GM19351 (cell line): ENCODE measurements at regions not wholly inside any gene's neighbourhood (a gene's known extent, or its start where the extent isn't known, plus 50 kb on each side); places are given as distances from the start of the nearest gene placed in this dataset.
"Not testable (repeated sequence)": the region's sequence is repeated elsewhere in the genome, so short reads cannot be mapped to it uniquely, and the experiment has no call there.

Experiments
- ATAC-seq: cut with Tn5 transposase; IDR thresholded peaks from one replicate; pipeline ENCODE4 v1.9.1; 2021; ENCODE audit warnings: mild to moderate bottlenecking, moderate library complexity; ENCODE audit not compliant: unreplicated experiment

DNA sequence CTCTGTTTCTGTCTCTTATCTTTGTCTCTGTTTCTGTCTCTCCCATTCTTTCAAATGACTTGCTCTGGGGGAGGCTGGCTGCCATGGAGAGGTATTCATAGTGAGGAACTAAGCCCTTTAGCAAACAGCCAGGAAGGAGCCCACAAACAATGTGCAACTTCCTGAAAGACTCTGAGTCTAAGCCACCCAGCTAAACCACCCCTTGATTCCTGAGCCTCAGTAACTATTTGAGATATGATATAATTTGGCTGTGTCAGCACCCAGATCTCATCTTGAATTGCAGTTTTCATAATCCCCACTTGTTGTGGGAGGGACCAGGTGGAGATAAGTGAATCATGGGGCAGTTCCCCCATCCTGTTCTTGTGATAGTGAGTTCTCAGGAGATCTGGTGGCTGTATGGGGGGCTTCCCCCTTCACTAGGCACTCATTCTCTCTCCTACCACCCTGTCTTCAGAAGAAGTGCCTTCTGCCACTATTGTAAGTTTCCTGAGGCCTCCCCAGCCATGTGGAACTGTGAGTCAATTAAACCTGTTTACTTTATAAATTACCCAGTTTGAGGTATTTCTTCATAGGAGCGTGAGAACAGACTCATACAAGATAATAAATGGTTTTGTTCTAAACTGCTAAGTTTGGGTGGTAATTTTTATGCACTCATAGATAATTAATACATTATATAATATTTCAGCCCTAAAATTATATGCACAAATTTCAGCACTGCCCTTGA, 121.2 kb upstream of the FOXP2 start:
- ATAC-seq, result no peak

DNA sequence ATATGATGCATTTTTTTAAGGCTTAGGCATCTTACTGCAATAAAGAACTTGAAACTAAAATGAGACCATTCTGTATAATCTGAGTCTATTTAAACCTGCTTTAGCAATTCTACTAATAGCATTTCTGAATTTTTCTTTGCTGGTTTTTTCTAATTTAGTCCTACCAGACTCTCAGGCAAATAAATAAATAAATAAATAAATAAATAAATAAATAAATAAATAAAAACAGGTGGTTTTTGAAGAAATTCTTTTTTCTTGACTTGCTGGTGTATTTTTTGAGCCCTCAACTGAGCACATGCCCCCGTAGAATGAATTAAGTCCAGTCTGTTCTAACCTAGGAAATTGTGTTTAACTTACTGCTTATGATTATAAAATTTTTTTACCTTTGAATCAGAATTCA, 134.7 kb upstream of the FOXP2 start:
- ATAC-seq, result no peak

DNA sequence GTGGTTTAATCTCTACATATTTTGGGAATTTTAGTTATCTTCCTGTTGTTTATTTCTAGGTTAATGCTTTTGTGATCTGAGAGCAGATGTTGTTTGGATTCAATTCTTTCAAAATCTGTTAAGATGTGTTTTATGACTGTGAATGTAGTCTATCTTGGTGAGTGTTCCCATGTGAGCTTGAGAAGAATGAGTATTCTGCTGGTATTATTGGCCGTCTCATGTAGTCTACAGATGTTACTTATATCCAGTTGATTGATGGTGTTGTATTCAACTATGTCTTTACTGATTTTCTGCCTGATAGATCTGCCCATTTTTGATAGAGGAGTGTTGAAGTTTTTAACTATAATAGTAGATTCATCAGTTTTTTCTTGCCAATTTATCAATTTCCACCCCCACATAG, 141.4 kb upstream of the FOXP2 start:
- no peak for ATAC-seq

DNA sequence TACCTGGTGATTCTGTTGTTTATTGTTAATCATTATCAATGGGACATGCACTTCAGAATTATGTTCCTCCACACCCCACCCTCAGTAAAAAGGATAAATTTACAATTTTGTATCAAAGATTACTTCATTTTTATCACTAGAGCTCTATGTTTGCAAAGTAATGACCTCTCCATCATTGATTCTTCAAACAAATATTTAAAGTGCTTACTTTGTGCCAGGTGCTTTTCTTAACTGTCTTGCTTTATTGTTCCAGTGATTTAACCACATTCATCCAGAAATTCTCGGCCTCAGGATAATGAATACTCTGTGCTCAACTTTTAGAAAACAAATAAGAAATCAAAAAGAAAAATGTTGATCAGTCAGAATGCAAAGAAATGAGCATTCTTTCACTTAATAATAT, 144.9 kb upstream of the FOXP2 start:
- no peak for ATAC-seq

DNA sequence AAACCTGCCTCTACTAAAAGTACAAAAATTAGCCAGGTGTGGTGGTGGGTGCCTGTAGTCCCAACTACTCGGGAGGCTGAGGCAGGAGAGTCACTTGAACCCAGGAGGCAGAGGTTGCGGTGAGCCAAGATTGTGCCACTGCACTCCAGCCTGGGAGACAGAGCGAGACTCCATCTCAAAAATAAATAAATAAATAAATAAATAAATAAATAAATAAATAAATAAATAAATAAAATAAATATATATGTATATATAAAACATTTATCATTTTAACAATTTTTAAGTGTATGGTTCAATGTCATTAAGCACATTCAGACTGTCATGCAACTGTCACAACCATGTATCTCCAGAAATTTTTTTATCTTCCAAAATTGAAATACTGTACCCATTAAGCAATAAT, 147.1 kb upstream of the FOXP2 start:
- ATAC-seq, result not testable (repeated sequence)

DNA sequence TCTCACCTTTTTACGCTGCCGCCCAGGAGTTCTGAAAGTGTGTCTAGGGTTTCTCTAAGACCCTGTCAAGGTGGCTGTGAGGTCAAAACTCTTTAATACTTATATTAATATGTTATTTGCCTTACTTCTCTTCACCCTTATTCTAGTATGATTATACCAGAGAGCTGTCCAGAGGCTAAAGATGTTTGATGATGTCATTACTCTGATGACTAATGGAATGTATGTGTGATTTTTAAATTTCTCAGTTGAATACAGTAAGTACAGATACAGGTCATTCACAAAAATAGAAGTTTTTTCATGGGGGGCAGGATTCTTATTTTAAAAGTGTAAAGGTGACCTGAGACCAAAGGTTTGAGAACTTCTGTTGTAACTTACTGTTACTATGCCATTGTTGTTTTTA, 150.6 kb upstream of the FOXP2 start:
- ATAC-seq, result no peak

DNA sequence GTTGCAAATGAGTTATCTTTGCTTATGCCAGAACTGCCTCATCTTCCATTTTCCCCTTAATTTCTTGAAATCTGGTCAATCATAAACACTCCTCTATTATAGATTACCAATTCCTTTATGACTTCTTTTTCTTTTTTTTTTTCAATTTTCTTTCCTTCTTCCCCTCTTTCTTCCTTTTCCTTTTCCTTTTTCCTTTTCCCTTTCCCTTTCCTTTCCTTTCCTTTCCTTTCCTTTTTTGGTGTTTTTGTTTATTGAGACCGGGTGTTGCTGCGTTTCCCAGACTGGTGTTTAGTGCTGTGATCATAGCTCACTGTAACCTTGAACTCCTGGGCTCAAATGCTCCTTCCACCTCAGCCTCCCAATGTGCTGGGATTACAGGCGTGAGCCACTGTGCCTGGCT, 151.4 kb upstream of the FOXP2 start:
- ATAC-seq, result no peak

DNA sequence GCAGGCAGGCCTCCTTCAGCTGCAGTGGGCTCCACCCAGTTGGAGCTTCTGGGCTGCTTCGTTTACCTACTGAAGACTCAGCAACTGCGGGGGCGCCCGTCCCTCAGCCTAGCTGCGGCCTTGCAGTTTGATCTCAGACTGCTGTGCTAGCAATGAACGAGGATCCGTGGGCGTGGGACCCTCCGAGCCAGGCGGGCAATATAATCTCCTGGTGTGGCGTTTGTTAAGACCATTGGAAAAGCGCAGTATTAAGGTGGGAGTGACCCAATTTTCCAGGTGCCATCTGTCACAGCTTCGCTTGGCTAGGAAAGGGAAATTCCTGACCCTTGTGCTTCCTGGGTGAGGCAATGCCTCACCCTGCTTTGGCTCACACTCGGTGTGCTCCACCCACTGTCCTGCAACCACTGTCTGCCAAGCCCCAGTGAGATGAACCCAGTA, 159.2 kb upstream of the FOXP2 start:
- ATAC-seq, result no peak

DNA sequence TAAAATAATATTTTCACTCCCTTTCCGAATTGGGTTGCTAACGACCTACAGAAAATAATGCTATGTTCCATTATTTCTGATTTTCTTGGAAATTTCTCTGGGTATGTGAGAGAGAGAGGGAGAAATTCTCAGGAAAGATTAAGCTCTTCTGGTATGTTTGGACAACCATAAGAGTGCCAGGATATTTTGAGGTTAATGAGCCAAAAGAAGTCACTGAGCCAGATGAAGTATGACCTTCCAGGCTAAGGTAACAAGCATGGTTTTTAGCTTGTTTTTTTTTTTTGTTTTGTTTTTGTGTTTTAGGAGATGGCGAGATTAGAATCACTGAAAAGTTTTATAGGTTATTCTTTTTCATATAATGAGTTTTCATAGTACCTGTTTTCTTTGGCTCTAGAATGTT, 171.0 kb upstream of the FOXP2 start:
- ATAC-seq, result no peak

DNA sequence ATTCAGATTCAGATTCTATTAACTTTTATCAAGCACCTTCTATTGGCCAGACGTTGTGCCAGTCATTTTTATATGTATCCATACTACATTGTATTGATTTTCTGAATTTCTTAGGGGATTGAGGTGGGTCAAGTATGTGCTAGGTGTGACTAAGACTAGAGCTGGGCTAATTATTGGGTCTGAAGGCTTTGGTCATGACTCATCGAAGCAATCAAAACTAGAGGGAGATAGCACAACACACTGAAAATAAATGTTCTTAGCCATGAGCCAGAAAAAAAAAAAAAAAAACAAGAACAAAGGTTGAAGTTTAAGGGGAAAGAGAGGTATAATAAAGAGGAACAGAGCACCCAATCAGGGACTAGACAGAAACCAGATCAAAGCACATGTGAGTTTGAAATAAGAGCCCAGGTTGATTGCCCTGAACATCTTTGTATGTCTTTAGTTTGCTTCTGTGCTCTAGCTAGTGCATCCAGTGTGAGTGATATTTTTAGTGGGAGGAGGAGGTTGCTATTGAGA, 171.6 kb upstream of the FOXP2 start:
- no peak for ATAC-seq

DNA sequence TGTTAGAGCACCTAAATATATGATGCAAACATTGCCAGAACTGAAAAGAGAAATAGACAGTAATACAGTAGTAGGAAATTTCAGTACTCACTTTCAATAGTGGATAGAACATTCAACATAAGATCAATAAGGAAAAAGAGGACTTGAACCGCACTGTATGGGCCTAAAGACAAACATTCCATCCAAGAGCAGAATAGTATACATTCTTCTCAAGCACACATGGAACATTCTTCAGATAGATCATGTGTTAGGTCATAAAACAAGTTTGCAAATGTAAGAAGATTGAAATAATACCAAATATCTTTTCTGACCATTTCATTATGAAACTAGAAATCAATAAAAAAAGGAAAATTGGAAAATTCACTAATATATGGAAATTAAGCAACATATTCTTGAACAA, 185.4 kb upstream of the FOXP2 start:
- ATAC-seq, result no peak

DNA sequence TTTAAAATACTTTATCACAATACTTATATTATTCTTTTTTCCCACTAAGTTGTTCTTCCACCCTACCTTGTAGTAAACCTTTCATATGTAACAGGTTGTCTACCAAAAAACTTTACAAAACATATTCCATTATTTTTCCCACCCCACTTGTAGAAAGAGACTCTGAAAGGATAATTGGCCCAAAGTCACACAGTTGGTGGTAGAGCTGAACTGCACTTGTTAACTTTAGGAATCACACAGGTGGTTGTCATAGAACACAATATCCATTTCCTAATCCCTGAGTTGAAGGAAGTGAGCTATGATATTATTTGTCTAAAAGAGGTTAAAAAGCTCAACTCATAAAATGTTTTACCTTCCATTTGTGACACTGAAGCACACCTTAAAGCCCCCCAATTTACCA, 188.8 kb upstream of the FOXP2 start:
- ATAC-seq, result no peak

DNA sequence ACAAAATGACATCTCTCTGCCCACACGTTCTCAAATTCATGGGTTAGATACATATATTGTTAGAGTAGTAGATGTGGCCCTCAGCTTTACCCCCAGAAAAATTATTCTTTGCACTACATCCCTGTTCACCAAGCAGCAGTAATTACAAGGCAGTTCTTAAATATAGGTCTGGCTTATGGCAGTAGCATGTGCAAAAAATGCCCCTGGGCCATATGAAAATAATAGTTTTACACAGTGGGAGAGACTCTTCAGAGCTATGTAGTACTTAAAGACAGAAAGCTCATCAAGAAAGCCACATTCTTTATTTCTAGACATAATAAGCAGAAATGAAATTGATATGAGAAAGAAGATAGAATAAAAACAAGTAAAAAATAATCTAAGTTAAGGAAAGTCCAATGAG, 196.3 kb upstream of the FOXP2 start:
- ATAC-seq, result no peak

DNA sequence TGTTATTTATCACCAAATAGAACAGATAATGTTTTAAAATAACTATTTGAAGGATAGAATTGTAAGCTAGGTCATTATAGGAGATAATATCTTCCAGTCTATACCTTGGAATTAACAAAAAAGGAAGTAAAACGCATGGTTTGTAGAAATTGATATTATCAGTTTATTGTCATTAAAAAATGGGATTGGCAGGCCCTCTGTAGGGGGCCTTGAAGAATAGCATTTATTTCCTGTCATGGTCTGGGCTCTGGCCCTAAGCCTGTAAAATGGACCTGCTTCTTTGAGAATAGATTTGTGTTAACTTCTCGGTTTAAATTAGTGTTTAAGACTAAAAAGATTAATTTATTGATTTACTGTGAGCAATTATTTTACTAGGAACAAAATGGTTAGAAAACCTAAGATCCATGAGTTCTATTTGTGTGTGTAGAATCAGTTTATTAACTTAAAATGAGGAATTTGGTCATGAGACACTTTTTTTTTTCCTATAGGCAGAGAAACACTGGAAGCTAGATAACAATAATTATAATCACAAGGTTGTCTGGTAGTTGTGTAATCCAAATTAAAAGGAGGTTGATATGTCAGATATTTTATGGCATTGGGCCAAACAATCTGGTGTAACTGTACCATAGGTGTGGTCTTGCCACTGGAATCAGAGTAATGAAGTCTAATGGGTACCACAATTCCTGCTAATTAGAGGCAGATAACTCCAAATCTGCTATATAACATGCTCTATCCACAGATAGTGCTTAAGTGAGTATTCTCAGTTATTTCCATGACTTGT, 197.4 kb upstream of the FOXP2 start:
- ATAC-seq, result peak; percentile 43

DNA sequence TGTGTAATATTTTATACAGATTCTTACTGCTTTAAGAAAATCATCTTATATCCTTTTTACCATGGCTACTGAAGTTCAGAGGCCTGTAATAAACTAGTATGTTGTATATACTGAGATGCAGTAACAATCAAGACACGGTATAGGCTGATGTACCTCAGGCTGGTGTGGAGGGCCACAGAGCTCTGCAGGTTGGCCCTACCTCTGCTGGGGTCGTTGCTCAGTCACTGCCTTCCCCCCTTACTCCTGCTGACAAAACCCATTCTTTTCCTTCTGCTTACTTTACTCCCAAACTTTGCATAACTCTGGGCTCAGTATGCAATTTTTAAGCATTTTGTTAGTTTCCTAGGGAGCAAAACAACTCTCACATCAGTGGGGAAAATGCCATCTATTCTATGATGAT, 200.1 kb upstream of the FOXP2 start:
- ATAC-seq, result no peak

DNA sequence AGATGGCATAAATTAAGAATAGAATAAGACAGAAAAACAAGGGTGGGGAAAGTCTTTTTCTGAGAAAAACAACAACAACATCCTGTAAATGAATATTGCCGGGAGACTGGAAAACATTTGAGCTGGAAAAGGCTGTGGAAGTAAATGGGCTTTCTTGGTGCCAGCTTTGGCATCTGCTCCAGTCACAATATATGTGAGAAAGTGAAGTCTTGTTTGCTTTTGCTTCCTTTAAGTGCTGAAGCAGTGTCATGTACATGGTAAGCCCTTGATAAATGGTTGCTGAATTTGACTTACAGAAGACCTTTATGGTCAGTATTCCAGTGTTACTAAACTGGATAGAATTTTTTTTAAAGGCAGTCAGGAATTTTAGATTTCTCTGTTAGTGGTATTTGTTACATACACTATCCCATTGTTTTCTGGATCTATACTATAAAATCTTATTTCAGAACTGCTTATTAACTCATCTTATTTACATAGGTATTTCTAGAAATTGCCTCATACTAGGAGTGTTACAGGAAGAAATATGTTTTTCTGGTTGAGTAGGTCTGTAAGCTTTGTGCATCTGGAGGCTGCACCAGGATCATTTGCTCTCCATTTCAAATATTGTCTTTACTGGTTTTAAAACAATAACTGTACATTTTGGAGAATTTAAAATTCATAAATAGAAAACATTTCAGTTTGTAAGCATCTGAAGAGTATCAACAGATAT, 201.7 kb upstream of the FOXP2 start:
- ATAC-seq, result no peak

DNA sequence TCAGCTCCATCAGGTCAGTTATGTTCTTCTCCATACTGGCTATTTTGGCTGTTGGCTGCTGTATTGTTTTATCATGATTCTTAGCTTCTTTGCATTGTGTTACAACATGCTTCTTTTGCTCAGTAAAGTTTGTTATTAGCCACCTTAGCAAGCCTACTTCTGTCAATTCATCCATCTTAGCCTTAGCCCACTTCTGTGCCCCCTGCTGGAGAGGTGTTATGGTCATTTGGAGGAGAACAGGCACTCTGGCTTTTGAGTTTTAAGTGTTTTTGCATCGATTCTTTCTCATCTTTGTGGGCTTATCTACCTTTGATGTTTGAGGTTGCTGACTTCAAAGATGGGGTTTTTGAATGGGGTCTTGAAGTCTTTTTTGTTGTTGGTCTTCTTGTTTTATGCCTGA, 204.6 kb upstream of the FOXP2 start:
- ATAC-seq, result no peak

DNA sequence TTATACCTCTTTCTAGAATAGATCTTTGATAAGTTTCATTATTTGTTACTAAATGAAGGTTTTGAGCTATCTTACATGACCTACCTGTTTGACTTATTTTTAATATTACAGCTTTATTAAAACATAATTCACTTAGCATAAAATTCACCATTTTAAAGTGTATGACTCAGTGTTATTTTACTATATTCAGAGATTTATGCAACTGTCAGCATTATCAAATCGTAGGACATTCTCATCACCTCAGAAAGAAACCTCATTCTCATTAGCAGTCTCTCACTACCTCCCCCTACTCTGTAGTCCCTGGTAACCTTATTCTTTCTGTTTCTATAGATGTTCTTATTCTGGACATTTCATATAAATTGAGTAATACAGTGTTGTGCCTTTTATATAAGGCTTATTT, 207.9 kb upstream of the FOXP2 start:
- no peak for ATAC-seq

DNA sequence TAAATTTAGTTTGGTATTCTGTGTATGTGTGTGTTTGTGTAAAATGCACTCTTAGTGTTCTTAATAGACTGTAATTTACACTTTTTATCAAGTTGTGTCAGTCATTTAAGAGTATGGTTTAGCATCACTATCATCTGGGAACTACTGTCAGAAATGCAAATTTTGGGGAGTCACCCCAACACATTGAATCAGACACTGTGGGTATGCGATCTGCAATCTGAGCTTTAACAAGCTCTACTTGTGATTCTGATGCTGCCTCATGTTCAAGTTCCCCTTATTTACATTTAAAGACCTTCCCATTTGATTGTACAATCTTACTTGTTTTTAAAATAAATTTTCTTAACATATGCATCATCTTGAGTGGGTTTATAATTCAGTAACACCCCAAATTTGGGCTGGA, 218.1 kb upstream of the FOXP2 start:
- no peak for ATAC-seq

DNA sequence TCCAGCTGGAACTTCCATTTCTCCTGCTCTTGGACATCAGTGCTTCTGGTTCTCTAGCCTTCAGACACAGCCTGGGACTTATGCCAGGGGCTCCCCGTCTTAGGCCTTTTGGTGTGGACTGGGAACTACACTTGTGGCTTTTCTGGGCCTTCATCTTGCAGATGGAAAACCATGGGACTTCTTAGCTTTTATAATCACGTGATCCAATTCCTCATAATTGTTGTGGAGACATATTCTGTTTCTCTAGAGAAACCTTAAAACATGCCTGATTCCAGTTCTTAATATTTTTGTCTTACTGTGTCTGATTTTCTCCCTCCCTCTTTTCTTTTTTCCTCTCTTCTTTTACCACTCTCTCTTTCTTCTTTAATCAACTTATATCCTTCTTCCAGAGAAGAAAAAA, 224.2 kb upstream of the FOXP2 start:
- ATAC-seq, result no peak

DNA sequence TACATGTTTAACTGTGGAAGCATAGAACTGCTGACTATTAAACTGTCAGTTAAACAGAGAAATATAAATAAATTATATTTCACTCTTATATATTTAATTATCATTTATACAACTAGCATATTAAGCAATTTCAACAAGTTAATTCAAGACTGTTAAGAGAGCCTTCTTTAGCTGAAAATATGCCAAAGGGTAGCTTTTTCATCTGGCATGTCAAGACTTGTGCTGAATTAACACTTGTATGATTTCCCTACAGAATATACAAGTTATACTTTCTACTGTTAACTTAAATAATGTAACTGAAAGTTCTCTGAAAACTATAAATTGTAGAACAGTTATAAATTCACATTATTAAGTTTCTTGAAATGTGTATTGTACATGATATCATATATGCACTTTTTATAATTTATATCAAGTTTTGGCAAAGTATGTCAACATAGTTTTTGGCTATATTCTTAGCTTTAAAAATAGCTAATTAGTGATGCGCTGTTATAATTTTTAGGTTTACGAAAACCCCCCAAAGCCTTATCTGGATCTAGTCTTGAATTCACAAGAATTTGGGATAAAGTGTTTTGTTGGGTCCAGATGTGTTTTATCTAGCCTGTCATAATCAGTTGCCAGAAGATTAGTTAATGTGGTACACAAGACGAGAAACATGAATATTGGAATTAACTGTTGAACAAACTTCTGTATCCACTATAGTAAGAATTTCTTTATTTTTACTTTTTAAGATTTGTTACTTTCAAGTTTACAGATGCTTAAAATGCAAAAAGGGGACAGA, 231.1 kb upstream of the FOXP2 start:
- ATAC-seq, result no peak
